ENCODE measurements at regions not wholly inside any gene's neighbourhood (a gene's known extent, or its start where the extent isn't known, plus 50 kb on each side); places are given as distances from the start of the nearest gene placed in this dataset.
A peak's percentile ranks its signal among the peaks of the same experiment; 100 is the strongest.

DNA sequence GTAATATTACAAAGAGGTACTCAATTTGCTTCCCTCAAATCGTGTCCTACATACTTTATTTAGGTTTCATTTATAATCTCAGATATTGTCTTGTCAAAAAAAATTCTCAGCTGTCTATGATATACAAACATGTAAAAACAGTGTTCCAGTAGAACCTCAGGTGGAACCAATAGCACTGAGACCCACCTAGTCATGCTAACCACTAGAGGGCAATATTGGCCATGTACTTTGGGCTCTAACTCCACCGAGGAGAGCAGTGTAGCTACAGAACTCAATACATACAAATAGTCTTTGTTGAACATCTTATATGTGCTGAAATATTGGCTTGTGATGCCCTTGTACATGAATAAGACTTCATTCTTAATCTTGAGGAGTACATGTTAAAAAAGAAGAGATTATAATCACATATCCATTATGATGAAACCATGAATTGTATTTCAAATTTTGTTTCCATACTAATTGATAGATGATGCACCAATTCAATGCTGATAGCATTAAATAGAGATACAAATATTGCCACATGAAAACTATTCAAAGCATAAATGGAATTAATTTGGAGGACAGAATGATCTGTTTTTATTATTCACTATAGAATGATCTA is 71.2 kb upstream of the CNTLN start:
- H3K36me3 ChIP-seq (ENCODE audit: control insufficient read depth, insufficient read depth, low read length), result no peaks in the 10 kb centered on the region
- peak; percentile 46 for DNase-seq
- no peak overlapping the region for H3K27ac ChIP-seq (ENCODE audit: low read length)
- no peaks in the 10 kb centered on the region for H3K4me1 ChIP-seq (ENCODE audit: control insufficient read depth, insufficient read depth, low read length)
- no peaks in the 10 kb centered on the region for H3K9me3 ChIP-seq (replicated peaks; ENCODE audit: control insufficient read depth, low read depth, low read length)
- H3K4me3 ChIP-seq (ENCODE audit: low read length), result no peak overlapping the region
- WGBS (ENCODE audit: insufficient coverage), result no CpG with 5 or more reads among the region's 2 CpGs
- H3K27me3 ChIP-seq (ENCODE audit: control insufficient read depth, insufficient read depth, low read length), result no peaks in the 10 kb centered on the region

- H3K27me3 ChIP-seq (ENCODE audit: control insufficient read depth, insufficient read depth, low read length), result no peaks in the 10 kb centered on the region
- no peak overlapping the region for H3K4me3 ChIP-seq (ENCODE audit: low read length)
- H3K9me3 ChIP-seq (replicated peaks; ENCODE audit: control insufficient read depth, low read depth, low read length), result no peaks in the 10 kb centered on the region
- H3K36me3 ChIP-seq (ENCODE audit: control insufficient read depth, insufficient read depth, low read length), result no peaks in the 10 kb centered on the region
- H3K4me1 ChIP-seq (ENCODE audit: control insufficient read depth, insufficient read depth, low read length), result no peaks in the 10 kb centered on the region
- no peak overlapping the region for H3K27ac ChIP-seq (ENCODE audit: low read length)
- no peak for DNase-seq
- no CpG with 5 or more reads among the region's 1 CpG for WGBS (ENCODE audit: insufficient coverage)
Observed at GRCh38 chr9:17062497-17062896, 72.3 kb upstream of the CNTLN start.

DNA sequence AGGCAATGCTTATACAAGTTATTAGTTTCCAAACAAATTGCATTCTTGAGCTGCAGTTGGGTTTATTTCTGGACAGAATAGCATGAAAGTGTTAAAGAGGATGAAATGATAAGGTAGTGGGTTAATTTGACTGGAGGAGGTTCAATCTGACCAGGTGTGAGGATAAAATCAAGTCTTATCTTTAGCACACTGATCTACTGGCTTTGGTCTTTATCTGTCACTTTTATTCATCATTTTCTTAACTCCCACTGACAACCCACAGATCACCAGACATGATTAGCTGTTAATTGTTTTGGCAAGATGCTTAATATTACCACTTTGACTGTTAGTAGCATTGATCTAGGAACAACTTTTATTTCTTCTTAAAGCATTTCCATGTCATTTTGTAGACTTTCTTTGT is 74.4 kb upstream of the CNTLN start:
- H3K4me3 ChIP-seq (ENCODE audit: low read length), result no peak overlapping the region
- DNase-seq, result no peak

DNA sequence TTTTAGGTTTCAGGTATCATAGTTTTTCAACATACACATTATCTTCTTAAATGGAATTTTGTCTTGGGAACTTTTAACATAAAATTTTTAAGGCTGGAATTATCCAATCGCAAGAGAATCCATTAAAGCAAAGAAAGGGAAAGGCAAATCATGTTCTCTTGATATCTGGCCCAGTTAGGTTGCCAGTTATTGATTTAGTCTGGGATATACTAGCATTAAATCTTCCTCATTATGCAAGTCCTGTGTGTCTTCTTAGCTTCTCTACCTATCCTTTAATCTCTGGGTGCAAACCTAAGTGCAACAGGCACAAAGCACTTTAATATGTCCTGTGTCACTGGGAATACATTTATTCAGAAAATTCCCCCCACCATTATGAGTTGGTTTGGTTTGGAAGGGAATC is 75.4 kb upstream of the CNTLN start:
- no peaks in the 10 kb centered on the region for H3K27me3 ChIP-seq (ENCODE audit: control insufficient read depth, insufficient read depth, low read length)
- no CpG with 5 or more reads among the region's 1 CpG for WGBS (ENCODE audit: insufficient coverage)
- H3K27ac ChIP-seq (ENCODE audit: low read length), result no peak overlapping the region
- no peak for DNase-seq
- no peak overlapping the region for H3K4me3 ChIP-seq (ENCODE audit: low read length)
- no peaks in the 10 kb centered on the region for H3K4me1 ChIP-seq (ENCODE audit: control insufficient read depth, insufficient read depth, low read length)
- no peaks in the 10 kb centered on the region for H3K9me3 ChIP-seq (replicated peaks; ENCODE audit: control insufficient read depth, low read depth, low read length)
- no peaks in the 10 kb centered on the region for H3K36me3 ChIP-seq (ENCODE audit: control insufficient read depth, insufficient read depth, low read length)

More for the DNA sequence above, 74.4 kb upstream of the CNTLN start:
- Histone ChIP-seq H3K36me3 (ENCODE audit: control insufficient read depth, insufficient read depth, low read length) (no peaks in the 10 kb centered on the region), H3K27me3 (ENCODE audit: control insufficient read depth, insufficient read depth, low read length) (no peaks in the 10 kb centered on the region), H3K4me1 (ENCODE audit: control insufficient read depth, insufficient read depth, low read length) (no peaks in the 10 kb centered on the region), H3K27ac (ENCODE audit: low read length) (no peak overlapping the region), H3K9me3 (replicated peaks; ENCODE audit: control insufficient read depth, low read depth, low read length) (no peaks in the 10 kb centered on the region)

DNA sequence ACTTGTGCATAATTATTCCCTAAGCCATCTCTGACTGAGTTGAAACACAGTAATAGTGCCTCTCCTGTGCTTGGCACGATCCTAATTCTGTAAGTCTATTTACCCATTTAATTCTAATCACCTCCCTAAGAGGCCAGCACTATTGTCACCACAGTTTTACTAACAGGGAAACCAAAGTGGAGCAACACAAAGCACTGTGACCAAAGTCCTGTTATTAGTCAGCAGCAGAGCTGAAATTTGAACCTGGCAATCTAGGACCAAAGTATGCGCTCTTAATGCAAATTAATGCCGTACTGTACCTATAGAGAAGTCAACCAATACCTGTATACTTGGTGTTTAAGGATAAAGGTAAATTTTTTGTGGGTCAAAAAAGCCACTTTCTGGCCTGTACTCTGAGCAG is 77.1 kb upstream of the CNTLN start:
- Histone ChIP-seq H3K4me1 (ENCODE audit: control insufficient read depth, insufficient read depth, low read length) (no peaks in the 10 kb centered on the region), H3K27me3 (ENCODE audit: control insufficient read depth, insufficient read depth, low read length) (no peaks in the 10 kb centered on the region), H3K27ac (ENCODE audit: low read length) (no peak overlapping the region), H3K9me3 (replicated peaks; ENCODE audit: control insufficient read depth, low read depth, low read length) (no peaks in the 10 kb centered on the region), H3K4me3 (ENCODE audit: low read length) (no peak overlapping the region), H3K36me3 (ENCODE audit: control insufficient read depth, insufficient read depth, low read length) (no peaks in the 10 kb centered on the region)
- 60% methylated on average over 1 of the region's 3 CpGs for WGBS (ENCODE audit: insufficient coverage)
- DNase-seq, result no peak

GRCh38 chr9:17052626-17053025 is 82.2 kb upstream of the CNTLN start:
- H3K4me1 ChIP-seq (ENCODE audit: control insufficient read depth, insufficient read depth, low read length), result no peaks in the 10 kb centered on the region
- H3K4me3 ChIP-seq (ENCODE audit: low read length), result no peak overlapping the region
- no peaks in the 10 kb centered on the region for H3K9me3 ChIP-seq (replicated peaks; ENCODE audit: control insufficient read depth, low read depth, low read length)
- no peaks in the 10 kb centered on the region for H3K36me3 ChIP-seq (ENCODE audit: control insufficient read depth, insufficient read depth, low read length)
- DNase-seq, result no peak
- no peak overlapping the region for H3K27ac ChIP-seq (ENCODE audit: low read length)
- H3K27me3 ChIP-seq (ENCODE audit: control insufficient read depth, insufficient read depth, low read length), result no peaks in the 10 kb centered on the region

DNA sequence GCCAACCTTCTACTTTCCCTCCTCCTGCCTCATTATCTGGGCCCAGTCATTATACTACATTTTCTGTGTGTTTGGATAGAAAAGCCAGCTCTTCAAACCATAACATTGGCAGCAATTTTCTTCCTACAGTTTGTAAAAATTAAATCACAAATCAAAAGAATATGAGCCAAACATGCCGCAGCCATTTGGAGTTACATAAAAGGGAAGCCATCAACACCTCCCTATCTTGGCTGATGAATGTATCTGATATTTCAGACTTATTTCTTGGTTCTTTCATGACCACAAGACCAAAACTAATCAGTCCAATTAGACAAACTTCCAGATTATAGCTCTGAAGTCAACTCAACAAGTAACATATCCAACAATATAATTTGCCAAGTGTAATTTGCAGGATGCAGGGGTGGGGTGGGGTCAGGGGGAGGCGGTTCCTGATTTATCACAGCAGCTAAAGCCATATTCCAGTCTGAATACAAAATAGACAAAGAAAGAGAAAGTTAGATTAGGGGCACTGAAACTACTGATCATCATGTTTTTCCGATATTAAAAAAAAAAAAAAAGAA is 89.4 kb upstream of the CNTLN start:
- DNase-seq, result peak; percentile 7
- no peaks in the 10 kb centered on the region for H3K4me1 ChIP-seq (ENCODE audit: control insufficient read depth, insufficient read depth, low read length)
- H3K36me3 ChIP-seq (ENCODE audit: control insufficient read depth, insufficient read depth, low read length), result no peaks in the 10 kb centered on the region
- WGBS (ENCODE audit: insufficient coverage), result no CpG with 5 or more reads among the region's 3 CpGs
- H3K4me3 ChIP-seq (ENCODE audit: low read length), result no peak overlapping the region
- no peak overlapping the region for H3K27ac ChIP-seq (ENCODE audit: low read length)
- no peaks in the 10 kb centered on the region for H3K27me3 ChIP-seq (ENCODE audit: control insufficient read depth, insufficient read depth, low read length)
- no peaks in the 10 kb centered on the region for H3K9me3 ChIP-seq (replicated peaks; ENCODE audit: control insufficient read depth, low read depth, low read length)

GRCh38 chr9:17031546-17031945 is 103.3 kb upstream of the CNTLN start:
- Histone ChIP-seq H3K36me3 (ENCODE audit: control insufficient read depth, insufficient read depth, low read length) (no peaks in the 10 kb centered on the region), H3K4me3 (ENCODE audit: low read length) (no peak overlapping the region), H3K27ac (ENCODE audit: low read length) (no peak overlapping the region), H3K4me1 (ENCODE audit: control insufficient read depth, insufficient read depth, low read length) (no peaks in the 10 kb centered on the region), H3K27me3 (ENCODE audit: control insufficient read depth, insufficient read depth, low read length) (no peaks in the 10 kb centered on the region), H3K9me3 (replicated peaks; ENCODE audit: control insufficient read depth, low read depth, low read length) (peaks cover 4% of the 10 kb centered on the region)
- WGBS (ENCODE audit: insufficient coverage), result no CpG with 5 or more reads among the region's 3 CpGs
- DNase-seq, result no peak

DNA sequence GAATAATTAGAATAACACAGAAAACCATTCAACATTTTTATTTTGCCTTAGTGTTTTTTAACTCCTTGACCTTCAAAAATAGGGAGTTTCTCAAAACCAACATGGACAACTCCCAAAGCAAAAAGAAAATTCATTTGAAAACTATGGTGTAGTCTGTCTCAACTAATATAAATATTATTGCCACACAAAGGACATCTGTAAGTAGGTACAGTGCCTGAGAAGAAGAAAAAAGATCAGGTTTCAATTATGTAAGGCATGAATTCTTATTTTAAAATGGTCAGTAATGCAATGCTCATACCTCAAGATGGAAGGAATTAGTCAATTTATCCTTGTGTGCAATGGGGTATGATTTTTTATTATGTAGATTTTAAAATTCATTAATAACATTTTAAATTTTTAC is 109.6 kb upstream of the CNTLN start:
- H3K4me3 ChIP-seq (ENCODE audit: low read length), result no peak overlapping the region
- H3K27ac ChIP-seq (ENCODE audit: low read length), result no peak overlapping the region
- H3K36me3 ChIP-seq (ENCODE audit: control insufficient read depth, insufficient read depth, low read length), result no peaks in the 10 kb centered on the region
- H3K9me3 ChIP-seq (replicated peaks; ENCODE audit: control insufficient read depth, low read depth, low read length), result no peaks in the 10 kb centered on the region
- H3K4me1 ChIP-seq (ENCODE audit: control insufficient read depth, insufficient read depth, low read length), result no peaks in the 10 kb centered on the region
- H3K27me3 ChIP-seq (ENCODE audit: control insufficient read depth, insufficient read depth, low read length), result no peaks in the 10 kb centered on the region
- DNase-seq, result no peak

DNA sequence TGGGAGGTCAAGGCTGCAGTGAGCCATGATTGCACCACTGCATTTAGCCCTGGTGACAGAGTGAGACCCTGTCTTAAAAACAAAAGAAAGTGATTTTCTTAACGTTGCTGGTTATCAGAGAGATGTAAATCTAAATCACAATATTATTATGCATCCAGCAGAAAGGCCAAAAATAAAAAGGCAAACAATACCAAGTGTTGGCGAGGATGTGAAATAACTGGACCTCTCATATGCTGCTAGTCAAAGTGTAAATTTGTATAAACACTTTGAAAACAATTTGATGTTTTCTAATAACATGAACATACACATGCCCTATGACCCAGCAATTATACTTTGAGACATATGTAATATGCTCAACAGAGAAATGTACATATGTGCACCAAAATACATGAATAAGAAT is 110.7 kb upstream of the CNTLN start:
- no peaks in the 10 kb centered on the region for H3K4me1 ChIP-seq (ENCODE audit: control insufficient read depth, insufficient read depth, low read length)
- WGBS (ENCODE audit: insufficient coverage), result no CpG with 5 or more reads among the region's 2 CpGs
- H3K27me3 ChIP-seq (ENCODE audit: control insufficient read depth, insufficient read depth, low read length), result no peaks in the 10 kb centered on the region
- H3K36me3 ChIP-seq (ENCODE audit: control insufficient read depth, insufficient read depth, low read length), result no peaks in the 10 kb centered on the region
- DNase-seq, result no peak
- H3K4me3 ChIP-seq (ENCODE audit: low read length), result no peak overlapping the region
- H3K27ac ChIP-seq (ENCODE audit: low read length), result no peak overlapping the region
- H3K9me3 ChIP-seq (replicated peaks; ENCODE audit: control insufficient read depth, low read depth, low read length), result no peaks in the 10 kb centered on the region

DNA sequence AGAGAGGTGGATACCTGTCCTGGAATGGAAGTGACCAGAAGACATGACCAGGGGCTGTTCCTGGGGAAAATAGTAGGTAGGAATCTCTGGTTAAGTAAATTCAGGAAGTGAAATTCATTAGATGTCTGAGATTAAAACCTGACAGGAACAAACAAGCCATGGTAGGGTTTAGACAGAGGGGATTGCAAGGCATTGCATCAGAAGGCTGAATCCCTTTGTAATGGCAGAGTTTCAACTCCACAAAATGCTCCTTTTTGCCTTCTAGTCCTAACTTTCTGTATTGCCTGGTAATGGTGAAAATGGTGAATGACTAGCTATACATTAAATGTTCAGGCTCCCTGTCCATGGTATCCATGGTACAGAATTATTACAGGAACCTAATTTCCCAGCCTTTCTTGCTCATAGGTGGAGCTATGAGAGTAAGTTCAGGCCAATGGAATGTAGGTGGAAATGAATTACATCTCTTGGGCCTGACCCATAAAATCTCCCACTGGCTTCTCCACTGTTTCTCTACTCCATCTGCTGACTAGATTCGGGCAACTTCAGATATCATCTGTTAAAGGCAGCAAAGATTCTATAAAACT is 113.4 kb upstream of the CNTLN start:
- H3K27me3 ChIP-seq (ENCODE audit: control insufficient read depth, insufficient read depth, low read length), result no peaks in the 10 kb centered on the region
- H3K27ac ChIP-seq (ENCODE audit: low read length), result no peak overlapping the region
- H3K4me1 ChIP-seq (ENCODE audit: control insufficient read depth, insufficient read depth, low read length), result peaks cover 6% of the 10 kb centered on the region
- WGBS (ENCODE audit: insufficient coverage), result no CpG with 5 or more reads among the region's 1 CpG
- no peaks in the 10 kb centered on the region for H3K9me3 ChIP-seq (replicated peaks; ENCODE audit: control insufficient read depth, low read depth, low read length)
- no peak overlapping the region for H3K4me3 ChIP-seq (ENCODE audit: low read length)
- DNase-seq, result no peak
- no peaks in the 10 kb centered on the region for H3K36me3 ChIP-seq (ENCODE audit: control insufficient read depth, insufficient read depth, low read length)

Measured in muscle of leg (tissue), 3 donors.